GM12878 (cell line): ENCODE measurements at regions not wholly inside any gene's neighbourhood (a gene's known extent, or its start where the extent isn't known, plus 50 kb on each side); places are given as distances from the start of the nearest gene placed in this dataset.

Experiments
- ASH2L ChIP-seq: fragments of 300-600, 200-600 bp; sonication (generic); IDR thresholded peaks from 2 replicates; pipeline ENCODE4 v1.6.1; 2017; ENCODE audit warnings: low read depth, mild to moderate bottlenecking, borderline replicate concordance
- BCL11A ChIP-seq: IDR thresholded peaks from 2 replicates; pipeline ENCODE4 v1.6.1; 2011; ENCODE audit warnings: low read depth, low read length
- CUX1 ChIP-seq: IDR thresholded peaks from 2 replicates; pipeline ENCODE4 v1.6.1; 2012; ENCODE audit warnings: improper control_type of control experiment, low read depth, low read length; ENCODE audit not compliant: insufficient replicate concordance
- E4F1 ChIP-seq: fragments of 450-650 bp; IDR thresholded peaks from 2 replicates; pipeline ENCODE4 v1.6.1; 2018; ENCODE audit warnings: borderline replicate concordance, mild to moderate bottlenecking; ENCODE audit not compliant: partially characterized antibody
- EGR1 ChIP-seq, 2 experiments: IDR thresholded peaks; 1 replicate in 1 of 2; 2 replicates in 1 of 2; pipeline ENCODE4 v1.6.1; 2011 to 2012; ENCODE audit warnings: low read depth in 2 of 2, low read length in 2 of 2, borderline replicate concordance in 1 of 2, mild to moderate bottlenecking in 1 of 2, moderate library complexity in 1 of 2
- ELK1 ChIP-seq: IDR thresholded peaks from 2 replicates; pipeline ENCODE4 v1.6.1; 2012; ENCODE audit warnings: low read depth, low read length, improper control_type of control experiment
- EP300 ChIP-seq, 2 experiments: fragments of 150-350 bp in 1 of 2; IDR thresholded peaks; 2 replicates each; pipeline ENCODE4 v1.6.1; 2011 to 2012; ENCODE audit warnings: low read depth in 2 of 2, low read length in 2 of 2, borderline replicate concordance in 1 of 2, improper control_type of control experiment in 1 of 2, inconsistent platforms in 1 of 2; ENCODE audit not compliant: control insufficient read depth in 1 of 2
- FOXK2 ChIP-seq: fragments of 450-650 bp; IDR thresholded peaks from 2 replicates; pipeline ENCODE4 v1.6.1; 2017; ENCODE audit warnings: mild to moderate bottlenecking, moderate library complexity
- HDAC6 ChIP-seq: fragments of 200-600 bp; sonication (generic); IDR thresholded peaks from one replicate; pipeline ENCODE4 v1.8.0; 2017; ENCODE audit warnings: antibody characterized with exemption; ENCODE audit not compliant: unreplicated experiment
- HDGF ChIP-seq: fragments of 450-650 bp; IDR thresholded peaks from 2 replicates; pipeline ENCODE4 v1.6.1; 2016; ENCODE audit warnings: antibody characterized with exemption
- NR2C2 ChIP-seq: IDR thresholded peaks from 2 replicates; pipeline ENCODE4 v1.6.1; 2011; ENCODE audit warnings: borderline replicate concordance, low read depth; ENCODE audit not compliant: control insufficient read depth, insufficient read length
- POLR2AphosphoS2 ChIP-seq: IDR thresholded peaks from 2 replicates; pipeline ENCODE4 v1.6.1; 2011; ENCODE audit warnings: low read depth, mild to moderate bottlenecking, low read length, improper control_type of control experiment, moderate library complexity
- SMAD5 ChIP-seq: IDR thresholded peaks from 2 replicates; pipeline ENCODE4 v1.6.1; 2016; ENCODE audit warnings: antibody characterized with exemption, low read depth
- STAT1 ChIP-seq: fragments of 450-650 bp; conservative IDR thresholded peaks from 2 replicates; pipeline ENCODE4 v1.6.1; 2014; ENCODE audit warnings: antibody characterized with exemption, mild to moderate bottlenecking
- SUZ12 ChIP-seq: fragments of 200-600 bp; sonication (generic); IDR thresholded peaks from one replicate; pipeline ENCODE4 v1.6.1; 2018; ENCODE audit warnings: antibody characterized with exemption, mild to moderate bottlenecking; ENCODE audit not compliant: unreplicated experiment
- ZNF207 ChIP-seq: fragments of 450-650 bp; IDR thresholded peaks from 2 replicates; pipeline ENCODE4 v1.6.1; 2014; ENCODE audit warnings: antibody characterized with exemption, mild to moderate bottlenecking, borderline replicate concordance
- ZNF687 ChIP-seq: fragments of 450-650 bp; IDR thresholded peaks from 2 replicates; pipeline ENCODE4 v1.6.1; 2017; ENCODE audit warnings: mild to moderate bottlenecking, moderate library complexity

- TF ChIP-seq ELK1 (no peak), ZNF207 (no peak), ASH2L (no peak), EGR1 (IDR thresholded peaks at IDR 0.05; ENCODE audit: borderline replicate concordance in 1 of 2, low read depth in 2 of 2, low read length in 2 of 2) (no peak; a peak in 1 of 3 replicates), HDGF (no peak), BCL11A (peak; percentile 64; the same call in 1 of the 2 replicates), FOXK2 (no peak), STAT1 (no peak), HDAC6 (no peak), CUX1 (no peak), SMAD5 (no peak), E4F1 (no peak), POLR2AphosphoS2 (no peak), ZNF687 (no peak; the same call in 1 of the 2 replicates), EP300 (IDR thresholded peaks at IDR 0.05; ENCODE audit: borderline replicate concordance in 1 of 2, control insufficient read depth in 1 of 2, low read depth in 2 of 2, low read length in 2 of 2) (peak in 1 of 2 experiments; percentile 40; a peak in 2 of 4 replicates), SUZ12 (no peak), NR2C2 (no peak)
Observed at GRCh38 chr5:143605403-143606005, 202.0 kb upstream of the NR3C1 start (continued).
